Fibroblast of lung (primary cell): ENCODE measurements at regions not wholly inside any gene's neighbourhood (a gene's known extent, or its start where the extent isn't known, plus 50 kb on each side); places are given as distances from the start of the nearest gene placed in this dataset.

Source experiments
- DNase-seq, 2 donors: peaks; one replicate each; pipeline versions ENCODE4 v3.0.0 to v3.0.0-alpha.2; 2010; ENCODE audit warnings: low read depth in 2 of 2
- H2AFZ ChIP-seq: 2 replicates; pipeline ENCODE4 v1.5.1; 2012; ENCODE audit warnings: low read length, control low read depth, inconsistent platforms
- H3K27ac ChIP-seq: 2 replicates; pipeline ENCODE4 v1.5.1; 2011; ENCODE audit warnings: low read length, control low read depth; ENCODE audit not compliant: insufficient read depth
- H3K27me3 ChIP-seq: 2 replicates; pipeline ENCODE4 v1.5.1; 2011; ENCODE audit warnings: mild to moderate bottlenecking, low read length; ENCODE audit not compliant: control insufficient read depth, insufficient read depth
- H3K36me3 ChIP-seq: 2 replicates; pipeline ENCODE4 v1.5.1; 2011; ENCODE audit warnings: low read length; ENCODE audit not compliant: control insufficient read depth, insufficient read depth
- H3K4me1 ChIP-seq: 2 replicates; pipeline ENCODE4 v1.5.1; 2011; ENCODE audit warnings: low read length; ENCODE audit not compliant: control insufficient read depth, insufficient read depth; ENCODE audit errors: extremely low read depth
- H3K4me2 ChIP-seq: 2 replicates; pipeline ENCODE4 v1.5.1; 2011; ENCODE audit warnings: low read length, control low read depth; ENCODE audit not compliant: insufficient read depth; ENCODE audit errors: extremely low read depth
- H3K4me3 ChIP-seq, 4 experiments: fragments of 200-600 bp in 1 of 4; sonication (generic) in 1 of 4; replicated peaks in 1 of 4; 2 replicates each; pipeline ENCODE4 v1.5.1; 2011 to 2016; ENCODE audit warnings: low read length in 4 of 4, low read depth in 3 of 4, mild to moderate bottlenecking in 3 of 4, control low read depth in 2 of 4, inconsistent platforms in 1 of 4, mixed read lengths in 1 of 4; ENCODE audit not compliant: insufficient read depth in 1 of 4; ENCODE audit errors: control extremely low read depth in 1 of 4
- H3K79me2 ChIP-seq: 2 replicates; pipeline ENCODE4 v1.5.1; 2012; ENCODE audit warnings: mild to moderate bottlenecking, low read length, inconsistent platforms; ENCODE audit not compliant: control insufficient read depth, insufficient read depth
- H3K9ac ChIP-seq: 2 replicates; pipeline ENCODE4 v1.5.1; 2011; ENCODE audit warnings: mild to moderate bottlenecking, low read length, control low read depth; ENCODE audit not compliant: insufficient read depth
- H3K9me3 ChIP-seq: 2 replicates; pipeline ENCODE4 v1.5.1; 2012; ENCODE audit warnings: low read depth, low read length; ENCODE audit not compliant: control insufficient read depth, insufficient read depth
- H4K20me1 ChIP-seq: 2 replicates; pipeline ENCODE4 v1.5.1; 2011; ENCODE audit warnings: low read length; ENCODE audit not compliant: control insufficient read depth, insufficient read depth; ENCODE audit errors: extremely low read depth
- EZH2 ChIP-seq: IDR thresholded peaks from 2 replicates; pipeline ENCODE4 v1.5.1; 2012; ENCODE audit warnings: low read length, control low read depth, mild to moderate bottlenecking; ENCODE audit errors: missing control alignments
- TF ChIP-seq, protein P1 (sequence below), 2 donors: IDR thresholded peaks in 1 of 2; conservative IDR thresholded peaks in 1 of 2; 1 replicate in 1 of 2; 2 replicates in 1 of 2; pipeline ENCODE4 v1.5.1; 2011 to 2012; ENCODE audit warnings: low read length in 2 of 2, control low read depth in 1 of 2, inconsistent platforms in 1 of 2, low read depth in 1 of 2, mild to moderate bottlenecking in 1 of 2

DNA sequence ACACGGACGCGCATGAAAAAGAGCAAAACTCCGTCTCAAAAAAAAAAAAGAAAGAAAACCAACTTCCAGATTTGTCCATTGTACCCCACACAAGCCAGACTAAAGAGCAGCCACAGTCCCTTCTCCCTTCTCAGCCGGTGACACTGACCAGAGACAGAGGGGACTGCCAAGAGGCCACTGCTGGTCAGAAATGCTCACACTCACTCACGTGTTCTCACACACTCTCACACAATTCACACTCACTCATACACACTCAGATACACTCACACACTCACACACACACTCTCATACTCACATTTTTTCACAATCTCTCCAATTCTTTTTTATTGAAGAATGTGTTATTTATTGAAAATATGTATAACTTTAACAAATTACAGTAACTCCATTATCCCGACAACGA lies 90.8 kb upstream of the RAB4A start:
- TF ChIP-seq, protein P1, sequence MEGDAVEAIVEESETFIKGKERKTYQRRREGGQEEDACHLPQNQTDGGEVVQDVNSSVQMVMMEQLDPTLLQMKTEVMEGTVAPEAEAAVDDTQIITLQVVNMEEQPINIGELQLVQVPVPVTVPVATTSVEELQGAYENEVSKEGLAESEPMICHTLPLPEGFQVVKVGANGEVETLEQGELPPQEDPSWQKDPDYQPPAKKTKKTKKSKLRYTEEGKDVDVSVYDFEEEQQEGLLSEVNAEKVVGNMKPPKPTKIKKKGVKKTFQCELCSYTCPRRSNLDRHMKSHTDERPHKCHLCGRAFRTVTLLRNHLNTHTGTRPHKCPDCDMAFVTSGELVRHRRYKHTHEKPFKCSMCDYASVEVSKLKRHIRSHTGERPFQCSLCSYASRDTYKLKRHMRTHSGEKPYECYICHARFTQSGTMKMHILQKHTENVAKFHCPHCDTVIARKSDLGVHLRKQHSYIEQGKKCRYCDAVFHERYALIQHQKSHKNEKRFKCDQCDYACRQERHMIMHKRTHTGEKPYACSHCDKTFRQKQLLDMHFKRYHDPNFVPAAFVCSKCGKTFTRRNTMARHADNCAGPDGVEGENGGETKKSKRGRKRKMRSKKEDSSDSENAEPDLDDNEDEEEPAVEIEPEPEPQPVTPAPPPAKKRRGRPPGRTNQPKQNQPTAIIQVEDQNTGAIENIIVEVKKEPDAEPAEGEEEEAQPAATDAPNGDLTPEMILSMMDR (conservative IDR thresholded peaks at IDR 0.05 in 1 of 2, IDR thresholded peaks at IDR 0.05 in 1 of 2; ENCODE audit: low read depth in 1 of 2, low read length in 2 of 2): no peak
- TF ChIP-seq EZH2: no peak
- no peaks in the 10 kb centered on the region for H3K79me2 ChIP-seq

DNA sequence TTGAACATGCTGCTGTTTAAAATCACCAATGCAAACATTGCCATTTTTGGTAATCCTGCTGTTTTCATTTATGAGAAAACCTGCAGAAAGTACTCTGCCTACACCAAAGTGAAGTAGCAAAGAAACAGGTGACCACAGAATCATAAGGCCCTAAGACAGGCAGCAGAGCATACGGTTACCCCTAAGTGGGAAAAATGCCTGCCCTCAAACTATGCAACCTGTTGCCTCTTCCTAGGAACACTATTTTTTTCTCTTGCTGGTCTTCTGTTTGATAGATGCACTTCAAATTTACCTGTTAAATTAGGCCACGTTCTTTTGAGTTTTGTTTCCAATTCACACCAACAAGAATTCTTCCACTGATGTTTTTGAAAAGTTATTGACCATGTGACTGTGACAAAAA lies 89.5 kb upstream of the RAB4A start:
- Histone ChIP-seq H3K27me3 (no peaks in the 10 kb centered on the region), H3K79me2 (no peaks in the 10 kb centered on the region), H3K9me3 (no peaks in the 10 kb centered on the region), H3K27ac (no peak overlapping the region), H3K4me1 (no peaks in the 10 kb centered on the region), H3K4me3 (no peak overlapping the region), H4K20me1 (no peaks in the 10 kb centered on the region), H3K36me3 (no peaks in the 10 kb centered on the region), H2AFZ (no peak overlapping the region), H3K9ac (no peak overlapping the region), H3K4me2 (no peak overlapping the region)
- TF ChIP-seq EZH2: no peak
- TF ChIP-seq, protein P1 (conservative IDR thresholded peaks at IDR 0.05 in 1 of 2, IDR thresholded peaks at IDR 0.05 in 1 of 2; ENCODE audit: low read depth in 1 of 2, low read length in 2 of 2): no peak
- DNase-seq: no peak

More for the DNA sequence above, 90.8 kb upstream of the RAB4A start:
- H3K27ac ChIP-seq: no peak overlapping the region
- H3K4me1 ChIP-seq: no peaks in the 10 kb centered on the region
- no peak overlapping the region for H2AFZ ChIP-seq
- H3K9ac ChIP-seq: no peak overlapping the region
- no peaks in the 10 kb centered on the region for H3K27me3 ChIP-seq
- H3K4me2 ChIP-seq: no peak overlapping the region
- DNase-seq: no peak
- no peaks in the 10 kb centered on the region for H3K9me3 ChIP-seq
- H4K20me1 ChIP-seq: no peaks in the 10 kb centered on the region
- no peak overlapping the region for H3K4me3 ChIP-seq
- no peaks in the 10 kb centered on the region for H3K36me3 ChIP-seq

DNA sequence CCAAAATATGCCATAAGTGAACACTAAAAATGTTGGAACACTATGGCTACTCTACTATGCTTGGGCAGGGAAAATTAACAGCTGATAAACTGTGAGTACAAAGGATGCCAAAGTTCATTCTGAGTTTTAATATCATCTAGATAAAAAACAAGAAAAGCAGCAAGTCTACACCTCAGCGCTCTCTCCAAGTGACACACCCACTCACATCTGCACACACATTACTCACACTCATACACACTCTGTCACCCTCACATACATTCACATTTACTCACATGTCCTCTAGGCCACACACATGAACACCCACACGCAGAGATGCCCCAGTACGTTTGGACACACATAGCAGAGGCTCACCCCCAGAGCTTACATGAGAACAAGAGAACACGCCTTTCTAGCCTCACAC lies 87.3 kb upstream of the RAB4A start:
- Histone ChIP-seq H3K4me3 (no peak overlapping the region), H2AFZ (no peak overlapping the region), H3K4me2 (no peak overlapping the region), H3K9ac (no peak overlapping the region), H3K79me2 (no peaks in the 10 kb centered on the region), H3K36me3 (no peaks in the 10 kb centered on the region), H4K20me1 (no peaks in the 10 kb centered on the region), H3K27ac (no peak overlapping the region), H3K4me1 (no peaks in the 10 kb centered on the region), H3K27me3 (no peaks in the 10 kb centered on the region), H3K9me3 (no peaks in the 10 kb centered on the region)
- no peak for DNase-seq
- TF ChIP-seq EZH2: no peak
- TF ChIP-seq, protein P1 (conservative IDR thresholded peaks at IDR 0.05 in 1 of 2, IDR thresholded peaks at IDR 0.05 in 1 of 2; ENCODE audit: low read depth in 1 of 2, low read length in 2 of 2): no peak
